ENCODE measurements at regions not wholly inside any gene's neighbourhood (a gene's known extent, or its start where the extent isn't known, plus 50 kb on each side); places are given as distances from the start of the nearest gene placed in this dataset.

DNA sequence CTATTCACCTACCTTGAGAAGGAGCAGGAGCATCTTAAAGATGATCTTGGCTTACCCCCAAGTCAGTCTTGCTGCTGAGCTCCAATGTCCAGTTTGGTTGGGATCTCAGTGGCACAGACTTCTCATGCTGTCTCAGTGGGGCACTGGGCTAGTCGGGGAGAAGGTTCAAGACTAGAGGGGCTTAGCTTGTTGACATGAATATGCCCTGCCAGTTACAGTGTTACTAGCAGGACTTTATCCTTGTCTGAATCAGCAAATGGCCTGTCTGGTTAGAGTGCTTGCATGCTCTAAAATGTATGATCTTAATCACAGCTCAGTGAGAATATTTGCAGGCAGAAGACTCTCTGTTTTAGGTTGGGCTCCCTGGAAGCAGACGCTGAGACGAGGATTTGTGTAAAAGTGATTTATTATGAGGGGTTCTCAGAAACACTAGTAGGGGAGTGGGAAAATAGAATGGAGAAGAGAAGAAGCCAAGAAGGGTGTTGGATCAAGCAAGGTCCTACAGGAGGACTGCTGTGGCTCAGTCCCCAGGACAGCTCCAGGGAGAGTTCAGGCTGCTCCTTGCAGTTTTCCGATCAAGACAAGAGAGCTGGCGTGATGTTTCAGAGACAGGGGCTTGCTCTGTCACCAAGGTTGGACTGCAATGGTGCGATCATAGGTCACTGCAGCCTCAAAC is 150.4 kb upstream of the HS3ST2 start:
- Histone ChIP-seq H3K27ac (no peak overlapping the region), H3K36me3 (replicated peaks) (no peaks in the 10 kb centered on the region), H3K27me3 (replicated peaks) (no peaks in the 10 kb centered on the region), H3K4me3 (ENCODE audit: low read depth, low read length) (no peak overlapping the region)
- TF ChIP-seq, protein P1, sequence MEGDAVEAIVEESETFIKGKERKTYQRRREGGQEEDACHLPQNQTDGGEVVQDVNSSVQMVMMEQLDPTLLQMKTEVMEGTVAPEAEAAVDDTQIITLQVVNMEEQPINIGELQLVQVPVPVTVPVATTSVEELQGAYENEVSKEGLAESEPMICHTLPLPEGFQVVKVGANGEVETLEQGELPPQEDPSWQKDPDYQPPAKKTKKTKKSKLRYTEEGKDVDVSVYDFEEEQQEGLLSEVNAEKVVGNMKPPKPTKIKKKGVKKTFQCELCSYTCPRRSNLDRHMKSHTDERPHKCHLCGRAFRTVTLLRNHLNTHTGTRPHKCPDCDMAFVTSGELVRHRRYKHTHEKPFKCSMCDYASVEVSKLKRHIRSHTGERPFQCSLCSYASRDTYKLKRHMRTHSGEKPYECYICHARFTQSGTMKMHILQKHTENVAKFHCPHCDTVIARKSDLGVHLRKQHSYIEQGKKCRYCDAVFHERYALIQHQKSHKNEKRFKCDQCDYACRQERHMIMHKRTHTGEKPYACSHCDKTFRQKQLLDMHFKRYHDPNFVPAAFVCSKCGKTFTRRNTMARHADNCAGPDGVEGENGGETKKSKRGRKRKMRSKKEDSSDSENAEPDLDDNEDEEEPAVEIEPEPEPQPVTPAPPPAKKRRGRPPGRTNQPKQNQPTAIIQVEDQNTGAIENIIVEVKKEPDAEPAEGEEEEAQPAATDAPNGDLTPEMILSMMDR (IDR thresholded peaks at IDR 0.05; ENCODE audit: low read depth, low read length, missing control alignments), result no peak
- in situ Hi-C loops (cut with HindIII; ENCODE audit: low pct_ligation_motif_present, low sequenced_read_pairs), result no loop called here
- no peak for DNase-seq

DNA sequence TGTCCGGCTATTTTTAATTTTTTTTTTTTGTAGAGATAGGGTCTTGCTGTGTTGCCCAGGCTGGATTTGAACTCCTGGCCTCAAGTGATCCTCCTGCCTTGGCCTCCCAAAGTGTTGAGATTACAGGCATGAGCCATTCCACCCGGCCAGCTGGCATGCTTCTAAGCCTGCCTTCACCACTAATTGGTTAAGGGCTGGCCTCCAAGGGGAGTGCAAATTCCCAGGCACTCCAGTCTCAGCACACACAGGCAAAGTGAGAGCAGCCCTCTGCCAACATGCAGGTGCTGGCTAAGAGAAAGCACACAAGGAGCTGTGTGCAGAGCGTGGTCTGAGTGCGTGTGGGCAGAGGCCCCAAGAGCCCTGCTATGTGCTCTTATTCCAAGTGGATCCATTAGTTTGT is 149.8 kb upstream of the HS3ST2 start:
- Histone ChIP-seq H3K27me3 (replicated peaks) (no peaks in the 10 kb centered on the region), H3K27ac (no peak overlapping the region), H3K4me3 (ENCODE audit: low read depth, low read length) (no peak overlapping the region), H3K36me3 (replicated peaks) (no peaks in the 10 kb centered on the region)
- DNase-seq, result no peak
- TF ChIP-seq, protein P1 (IDR thresholded peaks at IDR 0.05; ENCODE audit: low read depth, low read length, missing control alignments), result no peak
- in situ Hi-C loops (cut with HindIII; ENCODE audit: low pct_ligation_motif_present, low sequenced_read_pairs), result no loop called here

DNA sequence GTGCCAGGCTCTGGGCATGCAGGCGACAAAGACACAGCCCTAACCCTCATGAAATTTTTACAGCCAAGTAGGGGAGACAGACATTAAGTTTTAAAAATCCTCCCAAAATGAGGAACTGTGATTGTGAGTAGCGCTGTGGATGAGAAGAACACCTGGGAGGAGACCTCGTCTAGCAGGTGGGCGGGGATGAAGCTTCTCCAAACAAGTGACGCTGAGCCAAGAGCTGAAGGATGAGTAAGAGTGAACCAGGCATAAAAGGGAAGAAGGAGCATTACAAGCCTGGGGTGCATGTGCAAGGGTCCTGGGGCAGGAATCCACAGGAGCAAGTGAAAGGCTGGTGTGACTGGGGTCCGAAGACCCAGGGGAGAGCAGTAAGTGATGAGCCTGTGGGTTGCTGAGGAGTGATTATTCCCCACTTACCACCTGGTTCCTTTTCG is 149.4 kb upstream of the HS3ST2 start:
- no peak overlapping the region for H3K4me3 ChIP-seq (ENCODE audit: low read depth, low read length)
- H3K36me3 ChIP-seq (replicated peaks), result no peaks in the 10 kb centered on the region
- DNase-seq, result no peak

DNA sequence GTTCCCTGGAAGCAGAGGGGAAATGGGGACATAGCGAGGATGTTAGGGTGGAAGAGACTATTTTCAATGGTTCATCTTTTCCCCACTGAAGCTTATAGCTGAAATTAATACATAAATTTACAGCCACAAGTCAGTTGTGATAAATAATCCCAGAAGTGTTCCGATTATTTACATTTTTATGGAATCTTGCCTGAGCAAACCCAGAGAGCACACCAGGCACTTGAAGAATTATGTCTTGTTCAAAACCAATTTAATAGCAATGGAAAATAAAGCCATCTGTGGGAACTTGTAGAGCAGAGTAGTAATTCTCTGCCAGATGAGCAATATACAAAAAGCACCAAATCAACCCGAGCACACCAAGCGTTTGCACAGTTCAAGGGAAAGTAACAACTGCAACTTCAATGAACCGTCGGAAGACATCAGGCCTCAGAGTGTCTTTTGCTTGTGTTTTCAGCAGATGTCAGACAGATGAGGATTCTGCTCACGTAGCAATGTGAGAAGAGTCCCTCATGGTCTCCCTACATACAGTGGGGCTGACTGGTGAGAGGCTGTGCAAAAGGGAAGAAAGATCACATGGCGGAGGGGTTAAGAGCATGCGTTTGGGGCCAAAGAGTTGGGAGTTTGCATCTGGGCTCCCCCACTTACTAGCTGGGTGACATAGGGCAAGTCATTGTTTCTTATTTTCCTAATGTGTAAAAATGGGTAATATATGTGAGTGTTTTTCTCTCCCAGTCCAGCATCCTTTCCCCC is 148.7 kb upstream of the HS3ST2 start:
- in situ Hi-C loops (cut with HindIII; ENCODE audit: low pct_ligation_motif_present, low sequenced_read_pairs), result no loop called here
- H3K36me3 ChIP-seq (replicated peaks), result no peaks in the 10 kb centered on the region
- no peak for DNase-seq
- H3K27me3 ChIP-seq (replicated peaks), result no peaks in the 10 kb centered on the region
- no peak overlapping the region for H3K27ac ChIP-seq
- H3K4me3 ChIP-seq (ENCODE audit: low read depth, low read length), result no peak overlapping the region
- TF ChIP-seq, protein P1 (IDR thresholded peaks at IDR 0.05; ENCODE audit: low read depth, low read length, missing control alignments), result no peak

More for the DNA sequence above, 149.4 kb upstream of the HS3ST2 start:
- TF ChIP-seq, protein P1 (IDR thresholded peaks at IDR 0.05; ENCODE audit: low read depth, low read length, missing control alignments), result no peak
- in situ Hi-C loops (cut with HindIII; ENCODE audit: low pct_ligation_motif_present, low sequenced_read_pairs), result no loop called here
- Histone ChIP-seq H3K27ac (no peak overlapping the region), H3K27me3 (replicated peaks) (no peaks in the 10 kb centered on the region)

DNA sequence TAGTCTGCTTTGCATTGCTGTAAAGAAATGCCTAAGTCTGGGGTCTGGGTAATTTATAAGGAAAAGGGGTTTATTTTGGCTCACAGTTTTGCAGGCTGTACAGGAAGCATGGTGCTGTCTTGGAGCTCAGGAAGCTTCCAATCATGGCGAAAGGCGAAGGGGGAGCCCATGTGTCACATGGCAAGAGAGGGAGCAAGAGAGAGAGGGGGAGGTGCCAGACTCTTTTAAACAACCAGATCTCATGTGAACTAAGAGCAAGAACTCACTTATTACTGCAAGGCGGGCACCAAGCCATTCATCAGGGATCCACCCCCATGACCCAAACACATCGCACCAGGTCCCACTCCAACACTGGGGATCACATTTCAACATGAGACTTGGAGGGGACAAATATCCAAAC is 148.2 kb upstream of the HS3ST2 start:
- in situ Hi-C loops (cut with HindIII; ENCODE audit: low pct_ligation_motif_present, low sequenced_read_pairs), result no loop called here
- TF ChIP-seq, protein P1 (IDR thresholded peaks at IDR 0.05; ENCODE audit: low read depth, low read length, missing control alignments), result no peak
- Histone ChIP-seq H3K36me3 (replicated peaks) (no peaks in the 10 kb centered on the region), H3K4me3 (ENCODE audit: low read depth, low read length) (no peak overlapping the region), H3K27ac (no peak overlapping the region), H3K27me3 (replicated peaks) (no peaks in the 10 kb centered on the region)
- DNase-seq, result no peak
